H1 (cell line): ENCODE measurements at regions not wholly inside any gene's neighbourhood (a gene's known extent, or its start where the extent isn't known, plus 50 kb on each side); places are given as distances from the start of the nearest gene placed in this dataset.

Experiments used
- CTCF ChIA-PET: fragments of 300-600 bp; sonication (Branson Sonifier 250); formaldehyde crosslinking; loops from one replicate; lab custom pipeline; 2021; ENCODE audit not compliant: partially characterized antibody; lab: Charles Lee
- POLR2A ChIA-PET: fragments of 300-600 bp; sonication (Branson Sonifier 250); formaldehyde crosslinking; loops from one replicate; lab custom pipeline; 2021; ENCODE audit warnings: inconsistent platforms; ENCODE audit not compliant: partially characterized antibody; lab: Charles Lee
- DNase-seq, 2 experiments: peaks; one replicate each; pipeline versions ENCODE4 v3.0.0 to v3.0.0-alpha.2; 2010 to 2022; ENCODE audit warnings: low spot score in 2 of 2, low read depth in 1 of 2, mixed read lengths in 1 of 2
- FAIRE-seq: peaks from 2 replicates; lab custom pipeline; 2011; peaks lifted over from hg19 to GRCh38; lab: Jason Lieb, UNC
- H2AFZ ChIP-seq: 2 replicates; pipeline ENCODE4 v1.8.1; 2012; ENCODE audit warnings: low read length, inconsistent platforms
- H2AK5ac ChIP-seq: 2 replicates; pipeline ENCODE4 v1.6.1; 2013; ENCODE audit warnings: low read depth, low read length
- H2BK120ac ChIP-seq: replicated peaks from 2 replicates; pipeline ENCODE3; 2013; ENCODE audit warnings: low read depth, low read length, inconsistent platforms
- H2BK12ac ChIP-seq: 2 replicates; pipeline ENCODE4 v1.6.1; 2013; ENCODE audit warnings: low read depth, low read length
- H2BK15ac ChIP-seq: 2 replicates; pipeline ENCODE4 v1.6.1; 2013; ENCODE audit warnings: low read length
- H2BK20ac ChIP-seq: 2 replicates; pipeline ENCODE4 v1.6.1; 2013; ENCODE audit warnings: low read length
- H2BK5ac ChIP-seq: 2 replicates; pipeline ENCODE4 v1.6.1; 2013; ENCODE audit warnings: low read depth, low read length
- H3K14ac ChIP-seq: 2 replicates; pipeline ENCODE4 v1.6.1; 2013; ENCODE audit warnings: inconsistent platforms; ENCODE audit not compliant: insufficient read length
- H3K18ac ChIP-seq: 2 replicates; pipeline ENCODE4 v1.6.1; 2013; ENCODE audit warnings: low read length; ENCODE audit errors: extremely low read depth
- H3K23ac ChIP-seq: 2 replicates; pipeline ENCODE4 v1.6.1; 2013; ENCODE audit warnings: inconsistent platforms; ENCODE audit not compliant: insufficient read length
- H3K23me2 ChIP-seq: 2 replicates; pipeline ENCODE4 v1.6.1; 2013; ENCODE audit warnings: low read depth, low read length
- H3K27ac ChIP-seq: 2 replicates; pipeline ENCODE4 v1.6.1; 2011; ENCODE audit warnings: low read depth, low read length, inconsistent platforms
- H3K27me3 ChIP-seq, 4 experiments: replicated peaks in 1 of 4; 1 replicate in 1 of 4; 2 replicates in 3 of 4; pipeline versions ENCODE4 v1.6.1 to v1.8.1; 2011 to 2013; ENCODE audit warnings: low read length in 3 of 4, mild to moderate bottlenecking in 3 of 4, inconsistent platforms in 2 of 4, mixed read lengths in 2 of 4, moderate library complexity in 1 of 4; ENCODE audit not compliant: control insufficient read depth in 3 of 4, insufficient read depth in 3 of 4; ENCODE audit errors: extremely low read depth in 1 of 4
- H3K36me3 ChIP-seq, 4 experiments: 2 replicates each; pipeline versions ENCODE4 v1.6.1 to v1.8.1; 2011 to 2013; ENCODE audit warnings: mild to moderate bottlenecking in 4 of 4, low read length in 3 of 4, moderate library complexity in 2 of 4, control low read depth in 1 of 4, inconsistent platforms in 1 of 4; ENCODE audit not compliant: insufficient read depth in 4 of 4, control insufficient read depth in 2 of 4
- H3K4ac ChIP-seq: replicated peaks from 2 replicates; pipeline ENCODE3; 2013; ENCODE audit warnings: low read length, low read depth, mixed read lengths, inconsistent platforms; ENCODE audit not compliant: insufficient read length
- H3K4me1 ChIP-seq, 4 experiments: replicated peaks in 1 of 4; 1 replicate in 1 of 4; 2 replicates in 3 of 4; pipeline versions ENCODE4 v1.6.1 to v1.8.1; 2011 to 2013; ENCODE audit warnings: low read length in 3 of 4, inconsistent platforms in 2 of 4, mixed read lengths in 1 of 4; ENCODE audit not compliant: insufficient read depth in 4 of 4, control insufficient read depth in 3 of 4
- H3K4me2 ChIP-seq, 2 experiments: 2 replicates each; pipeline versions ENCODE4 v1.6.1 to v1.8.1; 2011 to 2013; ENCODE audit warnings: low read depth in 2 of 2, low read length in 2 of 2, control low read depth in 1 of 2, inconsistent platforms in 1 of 2, mild to moderate bottlenecking in 1 of 2; ENCODE audit not compliant: insufficient read depth in 1 of 2
- H3K4me3 ChIP-seq, 4 experiments: fragments of 200-600, 300-600 bp in 1 of 4; sonication (generic), shearing (Covaris generic), sonication (Bioruptor Twin) in 1 of 4; 2 replicates each; pipeline versions ENCODE4 v1.5.1 to v1.8.1; 2011 to 2016; ENCODE audit warnings: low read length in 4 of 4, low read depth in 3 of 4, control low read depth in 2 of 4, inconsistent platforms in 2 of 4, mild to moderate bottlenecking in 2 of 4, mixed read lengths in 1 of 4, moderate library complexity in 1 of 4; ENCODE audit not compliant: insufficient read depth in 2 of 4; ENCODE audit errors: extremely low read depth in 1 of 4
- H3K56ac ChIP-seq: replicated peaks from 2 replicates; pipeline ENCODE3; 2013; ENCODE audit warnings: low read depth, mild to moderate bottlenecking, mixed read lengths, low read length, inconsistent platforms; ENCODE audit not compliant: insufficient read length
- H3K79me1 ChIP-seq: 2 replicates; pipeline ENCODE4 v1.6.1; 2013; ENCODE audit warnings: low read depth, low read length, control low read depth
- H3K79me2 ChIP-seq, 2 experiments: 2 replicates each; pipeline versions ENCODE4 v1.6.1 to v1.8.1; 2012 to 2013; ENCODE audit warnings: low read length in 2 of 2, mild to moderate bottlenecking in 2 of 2, inconsistent platforms in 1 of 2; ENCODE audit not compliant: insufficient read depth in 2 of 2, control insufficient read depth in 1 of 2
- H3K9ac ChIP-seq, 4 experiments: replicated peaks in 1 of 4; 1 replicate in 1 of 4; 2 replicates in 3 of 4; pipeline versions ENCODE4 v1.6.1 to v1.8.1; 2011 to 2013; ENCODE audit warnings: low read depth in 3 of 4, low read length in 3 of 4, control low read depth in 2 of 4, mild to moderate bottlenecking in 2 of 4, moderate library complexity in 2 of 4, inconsistent platforms in 1 of 4; ENCODE audit errors: extremely low read depth in 1 of 4
- H3K9me3 ChIP-seq, 2 experiments: 2 replicates each; pipeline versions ENCODE4 v1.6.1 to v1.8.1; 2012 to 2013; ENCODE audit warnings: mild to moderate bottlenecking in 2 of 2, moderate library complexity in 2 of 2, control low read depth in 1 of 2, inconsistent platforms in 1 of 2, low read depth in 1 of 2, low read length in 1 of 2, mixed read lengths in 1 of 2; ENCODE audit not compliant: insufficient read depth in 2 of 2
- H4K20me1 ChIP-seq, 2 experiments: replicated peaks in 1 of 2; 2 replicates each; pipeline versions ENCODE3 to v1.8.1; 2011 to 2013; ENCODE audit warnings: inconsistent platforms in 2 of 2, low read length in 2 of 2, mild to moderate bottlenecking in 1 of 2; ENCODE audit not compliant: insufficient read depth in 2 of 2, control insufficient read depth in 1 of 2
- H4K5ac ChIP-seq: 2 replicates; pipeline ENCODE4 v1.6.1; 2013; ENCODE audit warnings: low read length, low read depth, mixed read lengths, inconsistent platforms; ENCODE audit not compliant: insufficient read length
- H4K8ac ChIP-seq: 2 replicates; pipeline ENCODE4 v1.8.0; 2013; ENCODE audit warnings: mild to moderate bottlenecking, moderate library complexity, low read length, inconsistent platforms; ENCODE audit not compliant: insufficient read depth; ENCODE audit errors: extremely low read depth
- H4K91ac ChIP-seq: replicated peaks from 2 replicates; pipeline ENCODE3; 2013; ENCODE audit warnings: low read length, mixed read lengths, inconsistent platforms; ENCODE audit not compliant: insufficient read length
- BRCA1 ChIP-seq: IDR thresholded peaks from 2 replicates; pipeline ENCODE4 v1.6.1; 2012; ENCODE audit warnings: low read depth, low read length, improper control_type of control experiment
- EP300 ChIP-seq, 2 experiments: IDR thresholded peaks; 1 replicate in 1 of 2; 2 replicates in 1 of 2; pipeline ENCODE4 v1.6.1; 2011 to 2012; ENCODE audit warnings: low read depth in 2 of 2, low read length in 2 of 2, mild to moderate bottlenecking in 2 of 2, borderline replicate concordance in 1 of 2, inconsistent platforms in 1 of 2, moderate library complexity in 1 of 2
- HDAC6 ChIP-seq: IDR thresholded peaks from one replicate; pipeline ENCODE4 v1.7.1; 2012; ENCODE audit warnings: low read depth, mild to moderate bottlenecking, inconsistent platforms, low read length, moderate library complexity
- KDM1A ChIP-seq: fragments of 200-600, 300-600 bp; sonication (generic); IDR thresholded peaks from 2 replicates; pipeline ENCODE4 v1.7.1; 2016; ENCODE audit warnings: mild to moderate bottlenecking, low read length, borderline replicate concordance
- KDM4A ChIP-seq: IDR thresholded peaks from one replicate; pipeline ENCODE4 v1.7.1; 2012; ENCODE audit warnings: low read depth, mild to moderate bottlenecking, moderate library complexity, low read length, inconsistent platforms; ENCODE audit not compliant: severe bottlenecking
- RAD21 ChIP-seq, 2 experiments: IDR thresholded peaks in 1 of 2; conservative IDR thresholded peaks in 1 of 2; 2 replicates each; pipeline ENCODE4 v1.6.1; 2011; ENCODE audit warnings: low read depth in 2 of 2, low read length in 2 of 2, improper control_type of control experiment in 1 of 2, inconsistent platforms in 1 of 2, mild to moderate bottlenecking in 1 of 2, moderate library complexity in 1 of 2
- TAF7 ChIP-seq: optimal IDR thresholded peaks from 2 replicates; pipeline ENCODE3; 2011; ENCODE audit warnings: low read depth, mild to moderate bottlenecking, inconsistent platforms, low read length, moderate library complexity, borderline replicate concordance
- WGBS, 2 experiments: shearing (Covaris generic) in 1 of 2; methylation state at CpG; one replicate each; pipeline versions ENCODE4 v1.1.6 to v1.1.7; 2013 to 2015; ENCODE audit warnings: low lambda C conversion rate in 2 of 2, mixed read lengths in 2 of 2, inconsistent platforms in 1 of 2, low coverage in 1 of 2, missing lambda C conversion rate in 1 of 2; ENCODE audit not compliant: insufficient replicate concordance in 2 of 2, insufficient coverage in 1 of 2, insufficient read length in 1 of 2; ENCODE audit errors: extremely low coverage in 1 of 2, missing lambda C conversion rate in 1 of 2; 5-methylcytosine and 5-hydroxymethylcytosine counted together

- H3K4me3 ChIP-seq = no peak overlapping the region
- DNase-seq (no peak), FAIRE-seq (no peak)
- H3K79me1 ChIP-seq = no peaks in the 10 kb centered on the region
- no peak overlapping the region for H2BK5ac ChIP-seq
- H2BK12ac ChIP-seq = no peak overlapping the region
- no peak overlapping the region for H3K27ac ChIP-seq
- ChIA-PET CTCF (interaction anchor here (0.6 to 0.8 kb wide), 2 partner anchors 52 to 458 kb away, joined by 3 read pairs; no protein-coding TSS in a partner anchor), POLR2A (no interaction called here)
- H4K20me1 ChIP-seq = no peaks in the 10 kb centered on the region
- TF ChIP-seq KDM4A (no peak), BRCA1 (no peak), KDM1A (no peak), EP300 (IDR thresholded peaks at IDR 0.05; ENCODE audit: borderline replicate concordance in 1 of 2, low read depth in 2 of 2, low read length in 2 of 2) (no peak), RAD21 (IDR thresholded peaks at IDR 0.05 in 1 of 2, conservative IDR thresholded peaks at IDR 0.05 in 1 of 2; ENCODE audit: low read depth in 2 of 2, low read length in 2 of 2) (no peak), HDAC6 (no peak), TAF7 (no peak)
- H2AFZ ChIP-seq = no peak overlapping the region
- H3K79me2 ChIP-seq = no peaks in the 10 kb centered on the region
- no peak overlapping the region for H2BK20ac ChIP-seq
- H3K14ac ChIP-seq = no peak overlapping the region
- H3K56ac ChIP-seq = no peak overlapping the region
- no peak overlapping the region for H3K4ac ChIP-seq
- H2AK5ac ChIP-seq = no peak overlapping the region
- no peaks in the 10 kb centered on the region for H3K4me1 ChIP-seq
- no peaks in the 10 kb centered on the region for H3K27me3 ChIP-seq
- H4K8ac ChIP-seq = no peak overlapping the region
- H2BK15ac ChIP-seq = no peak overlapping the region
- no peaks in the 10 kb centered on the region for H3K9me3 ChIP-seq
- no peaks in the 10 kb centered on the region for H3K36me3 ChIP-seq
- H4K91ac ChIP-seq = no peak overlapping the region
- H2BK120ac ChIP-seq = no peak overlapping the region
- H3K23ac ChIP-seq = no peak overlapping the region
- H3K9ac ChIP-seq = no peak overlapping the region
- 91% methylated on average over 9 of the region's 10 CpGs; no CpG with 5 or more reads in 1 of the 2 experiments for WGBS, 2 experiments
- H3K23me2 ChIP-seq = no peaks in the 10 kb centered on the region
- no peak overlapping the region for H3K4me2 ChIP-seq
- H4K5ac ChIP-seq = no peak overlapping the region
- no peak overlapping the region for H3K18ac ChIP-seq
Measured at GRCh38 chr6:105786890-105787655, 299.1 kb upstream of the PRDM1 start.
